ENCODE measurements at regions not wholly inside any gene's neighbourhood (a gene's known extent, or its start where the extent isn't known, plus 50 kb on each side); places are given as distances from the start of the nearest gene placed in this dataset.

DNA sequence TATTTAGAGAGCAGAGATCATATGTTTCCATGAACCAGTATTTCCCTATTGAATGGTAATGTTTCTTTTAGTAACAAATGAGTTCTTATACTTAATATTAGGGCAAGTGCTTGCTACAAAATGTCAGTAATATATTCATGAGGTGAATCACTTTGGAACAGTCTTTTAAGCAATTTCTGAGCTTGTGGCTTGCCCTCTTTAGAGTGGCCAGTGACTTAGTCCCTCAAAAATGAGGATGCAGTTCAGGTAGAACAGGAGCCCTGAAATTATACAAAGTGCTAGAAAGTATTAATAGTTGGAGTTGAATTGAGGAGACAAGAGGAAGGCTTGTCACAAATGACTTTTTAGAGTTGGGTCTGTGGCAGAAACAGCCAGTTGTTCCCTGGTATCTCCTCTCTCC lies 53.4 kb upstream of the PITX2 start:
- CTCF ChIA-PET = no interaction called here
- SMC1A ChIA-PET (ENCODE audit: uncharacterized antibody, unreplicated experiment) = no interaction called here
- no peak for ATAC-seq
- H3K4me2 ChIP-seq (ENCODE audit: control insufficient read depth, insufficient read depth) = no peak overlapping the region
- no peaks in the 10 kb centered on the region; the same call in 1 of the 2 replicates for H4K20me1 ChIP-seq (ENCODE audit: control insufficient read depth, insufficient read depth)
- FAIRE-seq = no peak
- H3K79me2 ChIP-seq (ENCODE audit: control insufficient read depth, insufficient read depth, low read length) = no peaks in the 10 kb centered on the region
- RAD21 ChIA-PET (ENCODE audit: unreplicated experiment) = no interaction called here
- in situ Hi-C loops (cut with MboI) = no loop called here
- no peak overlapping the region for H3K27ac ChIP-seq (ENCODE audit: control insufficient read depth, insufficient read depth)
- H3K4me1 ChIP-seq (ENCODE audit: control insufficient read depth, insufficient read depth, low read length) = no peaks in the 10 kb centered on the region
- DNase-seq (ENCODE audit: low read depth, low spot score) = no peak
- intact Hi-C loops (cut with micrococcal nuclease; ENCODE audit: unreplicated experiment) = no loop called here
- POLR2A ChIA-PET = no interaction called here
- BruUV-seq (replicated peaks) = no TSS peak
- H3K4me3 ChIP-seq = no peak overlapping the region
- no peak overlapping the region for H2AFZ ChIP-seq (ENCODE audit: control insufficient read depth, low read depth, low read length)
- TF ChIP-seq CREM (IDR thresholded peaks at IDR 0.05; ENCODE audit: low read depth) (no peak), SIN3A (IDR thresholded peaks at IDR 0.05; ENCODE audit: low read depth, low read length) (no peak), CBX5 (IDR thresholded peaks at IDR 0.05; ENCODE audit: low read depth) (no peak), ZNF207 (IDR thresholded peaks at IDR 0.05; ENCODE audit: borderline replicate concordance) (no peak), NRF1 (conservative IDR thresholded peaks at IDR 0.05; ENCODE audit: low read depth, low read length) (no peak), SPI1 (IDR thresholded peaks at IDR 0.05; ENCODE audit: borderline replicate concordance, insufficient read depth, low read depth, low read length) (no peak), FOXM1 (IDR thresholded peaks at IDR 0.05; ENCODE audit: low read depth, low read length) (no peak), SMAD1 (IDR thresholded peaks at IDR 0.05; ENCODE audit: low read depth, partially characterized antibody) (no peak), PAX5 (IDR thresholded peaks at IDR 0.05; ENCODE audit: borderline replicate concordance, low read depth, low read length) (no peak), HDGF (IDR thresholded peaks at IDR 0.05) (no peak), NFYB (IDR thresholded peaks at IDR 0.05; ENCODE audit: insufficient read depth, low read depth, low read length) (no peak)
- TF ChIP-seq, protein P1, sequence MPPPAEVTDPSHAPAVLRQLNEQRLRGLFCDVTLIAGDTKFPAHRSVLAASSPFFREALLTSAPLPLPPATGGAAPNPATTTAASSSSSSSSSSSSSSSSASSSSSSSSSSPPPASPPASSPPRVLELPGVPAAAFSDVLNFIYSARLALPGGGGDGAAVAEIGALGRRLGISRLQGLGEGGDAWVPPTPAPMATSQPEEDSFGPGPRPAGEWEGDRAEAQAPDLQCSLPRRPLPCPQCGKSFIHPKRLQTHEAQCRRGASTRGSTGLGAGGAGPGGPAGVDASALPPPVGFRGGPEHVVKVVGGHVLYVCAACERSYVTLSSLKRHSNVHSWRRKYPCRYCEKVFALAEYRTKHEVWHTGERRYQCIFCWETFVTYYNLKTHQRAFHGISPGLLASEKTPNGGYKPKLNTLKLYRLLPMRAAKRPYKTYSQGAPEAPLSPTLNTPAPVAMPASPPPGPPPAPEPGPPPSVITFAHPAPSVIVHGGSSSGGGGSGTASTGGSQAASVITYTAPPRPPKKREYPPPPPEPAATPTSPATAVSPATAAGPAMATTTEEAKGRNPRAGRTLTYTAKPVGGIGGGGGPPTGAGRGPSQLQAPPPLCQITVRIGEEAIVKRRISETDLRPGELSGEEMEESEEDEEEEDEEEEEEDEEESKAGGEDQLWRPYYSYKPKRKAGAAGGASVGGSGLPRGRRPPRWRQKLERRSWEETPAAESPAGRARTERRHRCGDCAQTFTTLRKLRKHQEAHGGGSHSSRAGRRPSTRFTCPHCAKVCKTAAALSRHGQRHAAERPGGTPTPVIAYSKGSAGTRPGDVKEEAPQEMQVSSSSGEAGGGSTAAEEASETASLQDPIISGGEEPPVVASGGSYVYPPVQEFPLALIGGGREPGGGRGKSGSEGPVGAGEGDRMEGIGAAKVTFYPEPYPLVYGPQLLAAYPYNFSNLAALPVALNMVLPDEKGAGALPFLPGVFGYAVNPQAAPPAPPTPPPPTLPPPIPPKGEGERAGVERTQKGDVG (CRISPR knock-in tag; IDR thresholded peaks at IDR 0.05) = no peak
- no peaks in the 10 kb centered on the region for H3K36me3 ChIP-seq (ENCODE audit: control insufficient read depth in 2 of 2, insufficient read depth in 2 of 2, low read length in 1 of 2)
- H3K9me3 ChIP-seq (replicated peaks; ENCODE audit: control insufficient read depth, insufficient read depth, low read length) = no peaks in the 10 kb centered on the region
- H3K27me3 ChIP-seq (replicated peaks in 1 of 2; ENCODE audit: control insufficient read depth in 2 of 2, insufficient read depth in 2 of 2, low read length in 1 of 2) = no peaks in the 10 kb centered on the region
- no peak overlapping the region for H3K9ac ChIP-seq (ENCODE audit: control insufficient read depth, insufficient read depth, low read length)
